ENCODE measurements at regions not wholly inside any gene's neighbourhood (a gene's known extent, or its start where the extent isn't known, plus 50 kb on each side); places are given as distances from the start of the nearest gene placed in this dataset.
"Not testable (repeated sequence)": the region's sequence is repeated elsewhere in the genome, so short reads cannot be mapped to it uniquely, and the experiment has no call there.

- DNase-seq (ENCODE audit: low read depth) (no peak), FAIRE-seq (no peak)
- no peaks in the 10 kb centered on the region for H3K79me2 ChIP-seq (ENCODE audit: insufficient read depth, low read length)
- no peak overlapping the region for H3K27ac ChIP-seq (ENCODE audit: low read depth, low read length)
- H3K4me2 ChIP-seq (ENCODE audit: low read length) = no peak overlapping the region
- H3K27me3 ChIP-seq (ENCODE audit: insufficient read depth, low read length) = peaks cover 7% of the 10 kb centered on the region
- no peaks in the 10 kb centered on the region for H3K36me3 ChIP-seq (ENCODE audit: insufficient read depth, low read length)
- H4K20me1 ChIP-seq (ENCODE audit: insufficient read depth, low read length) = no peaks in the 10 kb centered on the region
- Mint-ChIP-seq H3K9me3 (ENCODE audit: unreplicated experiment) (no peaks in the 10 kb centered on the region), H3K36me3 (ENCODE audit: low read depth, unreplicated experiment) (no peaks in the 10 kb centered on the region), H3K27me3 (ENCODE audit: low read depth, unreplicated experiment) (peaks cover 15% of the 10 kb centered on the region), H3K4me1 (ENCODE audit: low read depth, unreplicated experiment) (no peaks in the 10 kb centered on the region), H3K4me3 (ENCODE audit: unreplicated experiment) (no peak overlapping the region), H3K27ac (ENCODE audit: unreplicated experiment) (no peak overlapping the region)
- H3K4me1 ChIP-seq (ENCODE audit: insufficient read depth, low read length) = no peaks in the 10 kb centered on the region
- no peak overlapping the region for H3K9ac ChIP-seq (ENCODE audit: low read length)
- TF ChIP-seq EZH2 (IDR thresholded peaks at IDR 0.05; ENCODE audit: insufficient read depth, low read length) = no peak
- TF ChIP-seq CTCF (IDR thresholded peaks at IDR 0.05; ENCODE audit: insufficient read depth, low read depth, low read length) = no peak
- H3K4me3 ChIP-seq (ENCODE audit: insufficient read depth, low read depth, low read length) = no peak overlapping the region
- H3K9me3 ChIP-seq (ENCODE audit: insufficient read depth, low read depth, low read length) = no peaks in the 10 kb centered on the region
- no peak overlapping the region for H2AFZ ChIP-seq (ENCODE audit: low read depth, low read length)
Observed at GRCh38 chr3:72510247-72510646, 338.0 kb downstream of the SHQ1 start.

DNA sequence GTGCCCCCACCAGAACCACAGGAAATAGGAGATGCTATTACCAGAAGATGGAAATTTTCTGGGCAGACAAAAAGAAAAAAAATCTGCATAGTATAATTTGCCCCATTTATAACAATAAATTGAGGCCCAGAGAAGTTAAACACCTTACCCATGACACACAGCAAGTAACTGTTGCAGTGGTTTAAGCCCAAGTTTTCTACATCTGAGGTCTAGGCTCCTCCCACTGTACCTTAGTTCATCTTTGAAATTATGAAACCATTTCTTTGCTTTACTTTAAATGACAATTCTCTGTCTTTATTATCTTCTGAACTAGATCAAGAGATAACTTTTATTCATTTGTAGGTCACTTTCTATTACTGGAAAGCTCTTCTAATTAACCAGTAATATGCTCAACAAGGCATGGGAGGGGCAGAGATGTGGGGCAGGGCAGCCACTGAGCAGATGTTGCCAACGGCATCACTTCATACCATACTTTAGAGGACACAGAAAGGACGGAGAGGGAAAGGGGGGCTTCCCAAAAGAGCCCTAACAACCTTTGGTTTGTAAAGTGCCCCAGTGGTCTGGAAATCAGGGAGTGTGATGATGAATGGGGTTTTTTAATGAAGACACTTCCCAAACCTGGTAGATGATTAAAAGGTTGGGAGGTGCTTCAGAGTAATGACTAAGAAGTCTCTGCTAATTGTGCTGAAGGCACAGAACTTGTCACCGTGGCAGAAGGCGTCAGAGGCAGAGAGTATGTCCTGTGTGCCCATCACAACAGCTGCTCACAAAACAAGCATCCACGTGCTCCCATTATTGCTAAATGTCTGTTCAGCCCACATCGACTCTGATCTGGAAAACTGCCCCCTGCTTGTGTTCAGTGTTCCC, 342.5 kb downstream of the SHQ1 start:
- no peaks in the 10 kb centered on the region for H3K36me3 ChIP-seq (ENCODE audit: insufficient read depth, low read length)
- H3K79me2 ChIP-seq (ENCODE audit: insufficient read depth, low read length) = no peaks in the 10 kb centered on the region
- no peaks in the 10 kb centered on the region for H3K4me1 ChIP-seq (ENCODE audit: insufficient read depth, low read length)
- FAIRE-seq (no peak), DNase-seq (ENCODE audit: low read depth) (no peak)
- no peak overlapping the region for H3K9ac ChIP-seq (ENCODE audit: low read length)
- no peaks in the 10 kb centered on the region for H3K9me3 ChIP-seq (ENCODE audit: insufficient read depth, low read depth, low read length)
- H3K36me3 Mint-ChIP-seq (ENCODE audit: low read depth, unreplicated experiment) = no peaks in the 10 kb centered on the region
- peaks cover 9% of the 10 kb centered on the region for H3K27me3 ChIP-seq (ENCODE audit: insufficient read depth, low read length)
- H3K27ac ChIP-seq (ENCODE audit: low read depth, low read length) = no peak overlapping the region
- H3K4me3 Mint-ChIP-seq (ENCODE audit: unreplicated experiment) = no peak overlapping the region
- no peak overlapping the region for H3K4me2 ChIP-seq (ENCODE audit: low read length)
- peaks cover 5% of the 10 kb centered on the region for H3K9me3 Mint-ChIP-seq (ENCODE audit: unreplicated experiment)
- H3K27ac Mint-ChIP-seq (ENCODE audit: unreplicated experiment) = no peak overlapping the region
- H3K27me3 Mint-ChIP-seq (ENCODE audit: low read depth, unreplicated experiment) = peaks cover 33% of the 10 kb centered on the region
- no peaks in the 10 kb centered on the region for H3K4me1 Mint-ChIP-seq (ENCODE audit: low read depth, unreplicated experiment)
- no peak overlapping the region for H3K4me3 ChIP-seq (ENCODE audit: insufficient read depth, low read depth, low read length)
- H4K20me1 ChIP-seq (ENCODE audit: insufficient read depth, low read length) = no peaks in the 10 kb centered on the region
- TF ChIP-seq EZH2 (IDR thresholded peaks at IDR 0.05; ENCODE audit: insufficient read depth, low read length) (no peak), CTCF (IDR thresholded peaks at IDR 0.05; ENCODE audit: insufficient read depth, low read depth, low read length) (no peak)
- H2AFZ ChIP-seq (ENCODE audit: low read depth, low read length) = no peak overlapping the region

GRCh38 chr3:72497501-72497900, 350.7 kb downstream of the SHQ1 start:
- H3K27ac ChIP-seq (ENCODE audit: low read depth, low read length); H3K4me3 Mint-ChIP-seq (ENCODE audit: unreplicated experiment); H3K27ac Mint-ChIP-seq (ENCODE audit: unreplicated experiment); H3K79me2 ChIP-seq (ENCODE audit: insufficient read depth, low read length); H4K20me1 ChIP-seq (ENCODE audit: insufficient read depth, low read length); H3K9ac ChIP-seq (ENCODE audit: low read length); DNase-seq (ENCODE audit: low read depth); H3K27me3 Mint-ChIP-seq (ENCODE audit: low read depth, unreplicated experiment); H3K9me3 ChIP-seq (ENCODE audit: insufficient read depth, low read depth, low read length); H3K27me3 ChIP-seq (ENCODE audit: insufficient read depth, low read length); H3K4me1 ChIP-seq (ENCODE audit: insufficient read depth, low read length); H3K4me2 ChIP-seq (ENCODE audit: low read length); H2AFZ ChIP-seq (ENCODE audit: low read depth, low read length); H3K36me3 ChIP-seq (ENCODE audit: insufficient read depth, low read length); FAIRE-seq; H3K4me1 Mint-ChIP-seq (ENCODE audit: low read depth, unreplicated experiment); H3K4me3 ChIP-seq (ENCODE audit: insufficient read depth, low read depth, low read length); H3K36me3 Mint-ChIP-seq (ENCODE audit: low read depth, unreplicated experiment): not testable (repeated sequence)
- H3K9me3 Mint-ChIP-seq (ENCODE audit: unreplicated experiment) = peaks cover 12% of the 10 kb centered on the region

Measured in astrocyte (in vitro differentiated cells and primary cell).